Omental fat pad (tissue), 3 donors: ENCODE measurements at regions not wholly inside any gene's neighbourhood (a gene's known extent, or its start where the extent isn't known, plus 50 kb on each side); places are given as distances from the start of the nearest gene placed in this dataset.

Experiments
- ATAC-seq: fragments of 150-250 bp; one replicate; pipeline ENCODE4 v1.9.1; 2016; ENCODE audit warnings: mild to moderate bottlenecking, moderate library complexity; ENCODE audit not compliant: low FRiP score
- DNase-seq: peaks from one replicate; pipeline ENCODE4 v3.0.0-alpha.2; 2019; ENCODE audit warnings: low spot score
- TF ChIP-seq, protein P1 (sequence below), 3 donors: fragments of 450-650 bp; IDR thresholded peaks; one replicate each; pipeline ENCODE4 v1.5.1; 2016 to 2017; ENCODE audit warnings: antibody characterized with exemption in 3 of 3, mild to moderate bottlenecking in 3 of 3, moderate library complexity in 2 of 3

DNA sequence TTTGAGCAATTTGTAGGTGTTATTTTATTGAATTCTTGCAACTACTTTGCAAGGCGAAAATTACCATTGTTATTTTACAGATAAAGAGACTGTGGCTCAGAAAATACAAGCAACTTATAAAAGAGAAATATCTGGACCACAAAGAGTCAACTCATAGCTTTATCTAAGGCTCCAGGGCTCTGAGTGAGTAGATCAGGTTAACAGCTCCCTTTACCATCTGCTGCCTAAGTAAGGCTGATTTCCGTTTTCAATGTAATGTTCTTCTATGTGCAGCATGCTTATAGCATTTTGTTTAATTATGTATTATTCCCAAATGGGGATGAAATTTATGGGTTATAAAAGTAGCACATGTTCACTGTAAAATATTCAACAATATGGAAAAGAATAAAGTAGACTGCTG is 299.1 kb upstream of the TNP1 start:
- TF ChIP-seq, protein P1, sequence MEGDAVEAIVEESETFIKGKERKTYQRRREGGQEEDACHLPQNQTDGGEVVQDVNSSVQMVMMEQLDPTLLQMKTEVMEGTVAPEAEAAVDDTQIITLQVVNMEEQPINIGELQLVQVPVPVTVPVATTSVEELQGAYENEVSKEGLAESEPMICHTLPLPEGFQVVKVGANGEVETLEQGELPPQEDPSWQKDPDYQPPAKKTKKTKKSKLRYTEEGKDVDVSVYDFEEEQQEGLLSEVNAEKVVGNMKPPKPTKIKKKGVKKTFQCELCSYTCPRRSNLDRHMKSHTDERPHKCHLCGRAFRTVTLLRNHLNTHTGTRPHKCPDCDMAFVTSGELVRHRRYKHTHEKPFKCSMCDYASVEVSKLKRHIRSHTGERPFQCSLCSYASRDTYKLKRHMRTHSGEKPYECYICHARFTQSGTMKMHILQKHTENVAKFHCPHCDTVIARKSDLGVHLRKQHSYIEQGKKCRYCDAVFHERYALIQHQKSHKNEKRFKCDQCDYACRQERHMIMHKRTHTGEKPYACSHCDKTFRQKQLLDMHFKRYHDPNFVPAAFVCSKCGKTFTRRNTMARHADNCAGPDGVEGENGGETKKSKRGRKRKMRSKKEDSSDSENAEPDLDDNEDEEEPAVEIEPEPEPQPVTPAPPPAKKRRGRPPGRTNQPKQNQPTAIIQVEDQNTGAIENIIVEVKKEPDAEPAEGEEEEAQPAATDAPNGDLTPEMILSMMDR (IDR thresholded peaks at IDR 0.05): no peak
- no peak for ATAC-seq
- DNase-seq: no peak

GRCh38 chr2:217157581-217157980 is 297.7 kb upstream of the TNP1 start:
- DNase-seq: no peak
- no peak for ATAC-seq
- TF ChIP-seq, protein P1 (IDR thresholded peaks at IDR 0.05): no peak

DNA sequence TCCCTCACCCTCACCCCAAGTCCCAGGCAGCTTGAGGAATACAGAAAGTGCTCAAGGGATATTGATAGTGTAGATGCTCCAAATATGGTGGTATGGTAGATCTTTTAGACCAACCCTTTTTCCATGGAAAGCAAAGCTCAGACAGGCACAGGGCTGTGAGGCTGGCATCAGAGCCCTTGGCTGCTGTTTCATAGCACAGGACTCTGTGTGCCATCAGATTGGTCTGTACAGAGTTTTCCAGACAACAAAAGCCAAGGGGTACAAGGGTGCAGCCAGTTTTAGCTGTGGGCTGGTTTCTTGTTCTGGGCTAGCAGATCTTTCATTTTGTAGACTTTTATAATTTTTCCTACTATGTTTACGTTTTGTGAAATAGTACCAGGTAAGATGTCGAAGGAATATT is 296.9 kb upstream of the TNP1 start:
- ATAC-seq (no peak), DNase-seq (no peak)
- TF ChIP-seq, protein P1 (IDR thresholded peaks at IDR 0.05): no peak

GRCh38 chr2:217154923-217155322 is 295.1 kb upstream of the TNP1 start:
- no peak for DNase-seq
- TF ChIP-seq, protein P1 (IDR thresholded peaks at IDR 0.05): no peak
- ATAC-seq: no peak

- TF ChIP-seq, protein P1 (IDR thresholded peaks at IDR 0.05): no peak
- no peak for DNase-seq
- no peak for ATAC-seq
Measured at GRCh38 chr2:217153510-217153909, 293.6 kb upstream of the TNP1 start.

DNA sequence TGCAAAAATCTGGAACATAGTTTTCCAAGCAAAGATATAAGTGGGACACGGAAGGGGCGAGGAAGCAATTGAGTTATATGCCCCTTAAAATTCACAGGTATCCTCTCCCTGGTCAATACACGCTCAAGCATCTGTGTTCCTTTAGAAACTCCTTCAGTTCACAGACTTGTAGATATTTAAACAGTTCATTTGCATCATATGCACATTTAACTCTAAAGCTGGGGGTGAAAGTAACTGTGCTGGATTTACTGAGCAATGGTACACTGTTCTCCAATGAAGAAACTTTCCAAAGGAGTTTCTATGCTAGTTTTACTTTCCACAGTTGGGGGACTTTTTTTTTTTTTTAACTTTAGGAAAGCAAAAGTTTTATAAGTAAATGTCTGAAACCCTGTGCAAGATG is 293.0 kb upstream of the TNP1 start:
- TF ChIP-seq, protein P1 (IDR thresholded peaks at IDR 0.05): no peak
- DNase-seq (no peak), ATAC-seq (no peak)

DNA sequence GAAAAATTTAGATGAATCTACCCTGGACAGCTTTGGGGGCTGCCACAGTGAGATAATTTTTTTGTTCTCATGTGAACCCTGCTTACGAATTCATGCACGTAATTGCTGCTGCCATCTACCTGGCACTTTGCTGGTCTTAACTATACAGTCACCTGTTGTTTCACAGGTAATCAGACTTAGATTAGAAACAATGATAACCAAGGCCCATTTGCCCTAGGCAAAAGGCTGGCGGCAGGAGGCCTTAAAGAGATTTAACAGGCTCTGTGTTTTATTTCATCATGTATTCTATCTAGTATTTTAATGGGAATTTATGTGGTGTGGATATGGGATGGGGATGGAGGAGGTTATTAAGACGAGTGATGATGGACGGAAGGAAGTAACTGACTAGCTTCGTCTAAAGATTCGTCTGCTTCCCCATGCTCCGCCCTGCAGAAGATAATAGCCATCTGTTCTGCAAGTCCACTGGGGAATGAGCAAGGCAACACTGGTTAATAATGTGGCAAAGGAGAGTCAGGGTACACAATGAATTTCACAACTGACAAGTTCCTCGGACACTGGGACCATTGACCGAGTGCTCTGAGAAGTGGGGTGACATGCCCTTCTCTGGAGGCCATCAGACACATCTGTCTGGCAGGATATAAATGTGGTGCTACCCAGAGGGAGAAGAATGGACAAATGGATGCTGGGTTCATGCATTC is 291.8 kb upstream of the TNP1 start:
- TF ChIP-seq, protein P1 (IDR thresholded peaks at IDR 0.05): no peak
- no peak for ATAC-seq
- DNase-seq: no peak
